Neural cell (in vitro differentiated cells): ENCODE measurements at regions not wholly inside any gene's neighbourhood (a gene's known extent, or its start where the extent isn't known, plus 50 kb on each side); places are given as distances from the start of the nearest gene placed in this dataset.

ENCODE experiments used
- H2AFZ ChIP-seq: fragments of 200-600, 300-800 bp; sonication (generic), shearing (Covaris generic); 2 replicates; pipeline ENCODE4 v1.6.0; 2014; ENCODE audit warnings: low read depth, mild to moderate bottlenecking, antibody characterized with exemption, low read length, moderate library complexity
- H3F3A ChIP-seq: fragments of 200-600 bp; shearing (Covaris generic); 2 replicates; pipeline ENCODE4 v1.6.1; 2016; ENCODE audit warnings: mild to moderate bottlenecking, moderate library complexity, mixed read lengths, antibody characterized with exemption, low read length; ENCODE audit not compliant: insufficient read depth, poor library complexity, severe bottlenecking
- H3K27ac ChIP-seq: fragments of 200-600, 300-800 bp; sonication (generic), shearing (Covaris generic); 2 replicates; pipeline ENCODE4 v1.5.1; 2014; ENCODE audit warnings: mild to moderate bottlenecking, low read length, moderate library complexity
- H3K27me3 ChIP-seq: fragments of 300-800, 200-600 bp; sonication (generic), shearing (Covaris generic); 2 replicates; pipeline ENCODE4 v1.6.0; 2014; ENCODE audit warnings: mild to moderate bottlenecking, low read depth, low read length, moderate library complexity; ENCODE audit not compliant: insufficient read depth
- H3K36me3 ChIP-seq: fragments of 300-800, 200-600 bp; sonication (generic), shearing (Covaris generic); 2 replicates; pipeline ENCODE4 v1.5.1; 2014; ENCODE audit warnings: mild to moderate bottlenecking, antibody characterized with exemption, low read length, moderate library complexity; ENCODE audit not compliant: insufficient read depth
- H3K4me2 ChIP-seq: fragments of 300-800, 200-600 bp; sonication (generic), shearing (Covaris generic); 2 replicates; pipeline ENCODE4 v1.6.0; 2014; ENCODE audit warnings: mild to moderate bottlenecking, low read length
- H3K4me3 ChIP-seq: fragments of 300-800, 200-600 bp; sonication (generic), shearing (Covaris generic); 2 replicates; pipeline ENCODE4 v1.5.1; 2014; ENCODE audit warnings: mild to moderate bottlenecking, low read length, moderate library complexity
- H3K79me2 ChIP-seq: fragments of 200-600 bp; shearing (Covaris generic); replicated peaks from 2 replicates; pipeline ENCODE4 v1.6.0; 2014; ENCODE audit warnings: mild to moderate bottlenecking, low read length, moderate library complexity; ENCODE audit not compliant: insufficient read depth
- H3K9ac ChIP-seq: fragments of 300-800, 200-600 bp; sonication (generic), shearing (Covaris generic); 2 replicates; pipeline ENCODE4 v1.6.1; 2016; ENCODE audit warnings: mild to moderate bottlenecking, low read length, mixed read lengths
- H3K9me2 ChIP-seq: fragments of 200-600 bp; shearing (Covaris generic); 2 replicates; pipeline ENCODE4 v1.6.1; 2016; ENCODE audit warnings: mild to moderate bottlenecking, low read length, mixed read lengths; ENCODE audit not compliant: insufficient read depth
- H3K9me3 ChIP-seq: fragments of 200-600, 300-800 bp; sonication (generic), shearing (Covaris generic); 2 replicates; pipeline ENCODE4 v1.6.1; 2016; ENCODE audit warnings: mild to moderate bottlenecking, mixed run types, low read length, moderate library complexity, mixed read lengths
- H4K20me1 ChIP-seq: fragments of 200-600 bp; shearing (Covaris generic); 2 replicates; pipeline ENCODE4 v1.6.1; 2016; ENCODE audit warnings: mild to moderate bottlenecking, mixed run types; ENCODE audit not compliant: insufficient read depth
- EP300 ChIP-seq: fragments of 450-650 bp; conservative IDR thresholded peaks from 2 replicates; pipeline ENCODE4 v1.6.1; 2014; ENCODE audit warnings: antibody characterized with exemption, mild to moderate bottlenecking, moderate library complexity; ENCODE audit not compliant: poor library complexity, severe bottlenecking
- EZH2 ChIP-seq: fragments of 200-600, 300-800 bp; shearing (Covaris generic), sonication (generic); IDR thresholded peaks from 2 replicates; pipeline ENCODE4 v1.6.1; 2014; ENCODE audit warnings: antibody characterized with exemption, low read length, borderline replicate concordance, mild to moderate bottlenecking; ENCODE audit not compliant: insufficient read depth, poor library complexity, severe bottlenecking
- MXI1 ChIP-seq: fragments of 450-650 bp; conservative IDR thresholded peaks from 2 replicates; pipeline ENCODE4 v1.6.1; 2014; ENCODE audit warnings: antibody characterized with exemption, mild to moderate bottlenecking; ENCODE audit not compliant: poor library complexity, severe bottlenecking
- POLR2AphosphoS5 ChIP-seq: IDR thresholded peaks from 2 replicates; pipeline ENCODE4 v1.6.1; 2012
- RAD21 ChIP-seq: fragments of 450-650 bp; conservative IDR thresholded peaks from 2 replicates; pipeline ENCODE4 v1.6.1; 2014; ENCODE audit warnings: antibody characterized with exemption, mild to moderate bottlenecking, moderate library complexity
- SMC3 ChIP-seq: fragments of 450-650 bp; conservative IDR thresholded peaks from 2 replicates; pipeline ENCODE4 v1.6.1; 2014; ENCODE audit warnings: antibody characterized with exemption, mild to moderate bottlenecking, moderate library complexity; ENCODE audit not compliant: poor library complexity
- TAF1 ChIP-seq: IDR thresholded peaks from 2 replicates; pipeline ENCODE4 v1.6.1; 2012; ENCODE audit warnings: low read depth
- TF ChIP-seq, protein P1 (sequence below): fragments of 450-650 bp; IDR thresholded peaks from 2 replicates; pipeline ENCODE4 v1.5.1; 2014; ENCODE audit warnings: antibody characterized with exemption, mild to moderate bottlenecking, moderate library complexity; ENCODE audit not compliant: poor library complexity, severe bottlenecking
- TF ChIP-seq, protein P2 (sequence below): IDR thresholded peaks from 2 replicates; pipeline ENCODE4 v1.6.1; 2012; ENCODE audit warnings: borderline replicate concordance

DNA sequence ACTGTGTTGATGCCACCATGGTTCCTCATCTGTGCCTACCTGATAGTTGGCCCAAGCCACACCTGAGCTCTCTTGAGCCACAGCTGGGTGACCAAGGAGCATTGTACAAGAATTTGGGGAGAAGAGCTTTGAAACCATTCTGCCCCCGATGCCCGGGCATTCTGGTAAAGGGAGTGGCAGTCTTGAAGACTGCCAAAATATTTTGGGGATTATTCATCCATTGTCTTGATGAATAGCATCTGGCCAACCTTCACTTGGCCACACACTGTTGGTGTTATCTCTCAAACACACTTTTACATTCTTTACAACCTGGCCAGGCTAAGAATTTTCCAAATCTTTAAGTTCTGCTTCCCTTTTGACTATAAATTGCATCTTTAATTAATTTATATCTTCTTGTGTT is 113.1 kb upstream of the PCBD1 start:
- Histone ChIP-seq H3K4me3 (no peak overlapping the region), H3K9me3 (no peaks in the 10 kb centered on the region), H2AFZ (no peak overlapping the region), H4K20me1 (no peaks in the 10 kb centered on the region), H3F3A (no peaks in the 10 kb centered on the region), H3K36me3 (no peaks in the 10 kb centered on the region), H3K27me3 (no peaks in the 10 kb centered on the region), H3K27ac (no peak overlapping the region), H3K4me2 (no peak overlapping the region), H3K9me2 (no peaks in the 10 kb centered on the region), H3K79me2 (no peaks in the 10 kb centered on the region), H3K9ac (no peak overlapping the region)
- TF ChIP-seq, protein P1, sequence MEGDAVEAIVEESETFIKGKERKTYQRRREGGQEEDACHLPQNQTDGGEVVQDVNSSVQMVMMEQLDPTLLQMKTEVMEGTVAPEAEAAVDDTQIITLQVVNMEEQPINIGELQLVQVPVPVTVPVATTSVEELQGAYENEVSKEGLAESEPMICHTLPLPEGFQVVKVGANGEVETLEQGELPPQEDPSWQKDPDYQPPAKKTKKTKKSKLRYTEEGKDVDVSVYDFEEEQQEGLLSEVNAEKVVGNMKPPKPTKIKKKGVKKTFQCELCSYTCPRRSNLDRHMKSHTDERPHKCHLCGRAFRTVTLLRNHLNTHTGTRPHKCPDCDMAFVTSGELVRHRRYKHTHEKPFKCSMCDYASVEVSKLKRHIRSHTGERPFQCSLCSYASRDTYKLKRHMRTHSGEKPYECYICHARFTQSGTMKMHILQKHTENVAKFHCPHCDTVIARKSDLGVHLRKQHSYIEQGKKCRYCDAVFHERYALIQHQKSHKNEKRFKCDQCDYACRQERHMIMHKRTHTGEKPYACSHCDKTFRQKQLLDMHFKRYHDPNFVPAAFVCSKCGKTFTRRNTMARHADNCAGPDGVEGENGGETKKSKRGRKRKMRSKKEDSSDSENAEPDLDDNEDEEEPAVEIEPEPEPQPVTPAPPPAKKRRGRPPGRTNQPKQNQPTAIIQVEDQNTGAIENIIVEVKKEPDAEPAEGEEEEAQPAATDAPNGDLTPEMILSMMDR = no peak

DNA sequence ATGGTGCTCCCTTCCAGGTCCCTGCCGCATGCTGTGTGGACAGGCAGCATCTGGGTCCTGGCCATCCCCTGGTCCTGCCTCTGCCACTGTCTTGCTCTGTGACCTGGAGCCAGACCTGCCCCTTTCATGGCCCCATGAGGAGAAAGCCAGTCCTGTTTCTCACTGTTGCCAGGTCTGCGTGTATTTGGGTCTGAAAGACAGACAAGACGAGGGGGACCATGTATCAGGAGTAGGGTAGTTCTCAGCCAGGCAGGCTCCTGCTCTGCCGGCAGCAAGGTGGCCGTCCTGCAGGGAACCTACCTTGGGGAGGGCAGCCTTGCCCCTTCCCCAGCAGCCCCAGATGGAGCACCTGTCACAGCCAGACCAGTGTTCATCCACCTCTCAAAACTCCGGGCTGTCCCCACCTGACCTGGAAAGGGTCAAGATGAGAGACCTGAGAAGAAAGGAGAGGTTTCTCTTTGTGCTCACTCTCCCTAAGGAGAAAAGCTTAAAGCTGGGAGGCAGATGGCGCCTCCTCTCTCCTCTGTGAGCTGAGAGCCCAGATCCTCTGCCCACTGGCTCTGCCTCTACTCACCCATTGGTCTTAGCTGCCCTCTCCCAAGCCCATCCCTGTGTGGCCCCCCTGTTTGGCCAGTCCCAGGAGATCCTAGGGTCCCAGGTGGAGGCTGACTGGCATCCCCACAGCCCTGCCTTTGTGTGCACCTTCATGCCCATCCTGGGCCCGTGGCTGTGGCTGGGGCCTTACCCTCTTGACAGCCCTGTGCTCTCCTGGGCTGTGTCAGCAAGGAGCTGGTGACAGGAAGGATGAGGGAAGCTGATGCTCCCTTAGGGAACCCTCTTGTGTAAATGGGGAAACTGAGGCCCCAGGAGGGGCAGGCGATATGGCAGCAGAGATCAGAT is 116.1 kb upstream of the PCBD1 start:
- no peaks in the 10 kb centered on the region for H3K36me3 ChIP-seq
- no peak overlapping the region for H3K27ac ChIP-seq
- H3K9ac ChIP-seq = no peak overlapping the region
- H3K79me2 ChIP-seq = no peaks in the 10 kb centered on the region
- no peak overlapping the region for H3K4me2 ChIP-seq
- no peaks in the 10 kb centered on the region for H4K20me1 ChIP-seq
- no peaks in the 10 kb centered on the region for H3K9me3 ChIP-seq
- no peaks in the 10 kb centered on the region for H3K9me2 ChIP-seq
- H3F3A ChIP-seq = no peaks in the 10 kb centered on the region
- no peaks in the 10 kb centered on the region for H3K27me3 ChIP-seq
- H3K4me3 ChIP-seq = no peak overlapping the region
- TF ChIP-seq, protein P1 = no peak
- TF ChIP-seq MXI1 = no peak
- TF ChIP-seq POLR2AphosphoS5 = no peak
- TF ChIP-seq SMC3 = no peak
- TF ChIP-seq TAF1 = no peak
- TF ChIP-seq EP300 = no peak
- TF ChIP-seq RAD21 = no peak
- TF ChIP-seq EZH2 = no peak
- TF ChIP-seq, protein P2, sequence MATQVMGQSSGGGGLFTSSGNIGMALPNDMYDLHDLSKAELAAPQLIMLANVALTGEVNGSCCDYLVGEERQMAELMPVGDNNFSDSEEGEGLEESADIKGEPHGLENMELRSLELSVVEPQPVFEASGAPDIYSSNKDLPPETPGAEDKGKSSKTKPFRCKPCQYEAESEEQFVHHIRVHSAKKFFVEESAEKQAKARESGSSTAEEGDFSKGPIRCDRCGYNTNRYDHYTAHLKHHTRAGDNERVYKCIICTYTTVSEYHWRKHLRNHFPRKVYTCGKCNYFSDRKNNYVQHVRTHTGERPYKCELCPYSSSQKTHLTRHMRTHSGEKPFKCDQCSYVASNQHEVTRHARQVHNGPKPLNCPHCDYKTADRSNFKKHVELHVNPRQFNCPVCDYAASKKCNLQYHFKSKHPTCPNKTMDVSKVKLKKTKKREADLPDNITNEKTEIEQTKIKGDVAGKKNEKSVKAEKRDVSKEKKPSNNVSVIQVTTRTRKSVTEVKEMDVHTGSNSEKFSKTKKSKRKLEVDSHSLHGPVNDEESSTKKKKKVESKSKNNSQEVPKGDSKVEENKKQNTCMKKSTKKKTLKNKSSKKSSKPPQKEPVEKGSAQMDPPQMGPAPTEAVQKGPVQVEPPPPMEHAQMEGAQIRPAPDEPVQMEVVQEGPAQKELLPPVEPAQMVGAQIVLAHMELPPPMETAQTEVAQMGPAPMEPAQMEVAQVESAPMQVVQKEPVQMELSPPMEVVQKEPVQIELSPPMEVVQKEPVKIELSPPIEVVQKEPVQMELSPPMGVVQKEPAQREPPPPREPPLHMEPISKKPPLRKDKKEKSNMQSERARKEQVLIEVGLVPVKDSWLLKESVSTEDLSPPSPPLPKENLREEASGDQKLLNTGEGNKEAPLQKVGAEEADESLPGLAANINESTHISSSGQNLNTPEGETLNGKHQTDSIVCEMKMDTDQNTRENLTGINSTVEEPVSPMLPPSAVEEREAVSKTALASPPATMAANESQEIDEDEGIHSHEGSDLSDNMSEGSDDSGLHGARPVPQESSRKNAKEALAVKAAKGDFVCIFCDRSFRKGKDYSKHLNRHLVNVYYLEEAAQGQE = no peak
- no peak overlapping the region for H2AFZ ChIP-seq
